ENCODE measurements at regions not wholly inside any gene's neighbourhood (a gene's known extent, or its start where the extent isn't known, plus 50 kb on each side); places are given as distances from the start of the nearest gene placed in this dataset.

GRCh38 chr22:19664406-19664805 lies 49.9 kb upstream of the SEPTIN5 start:
- DNase-seq (ENCODE audit: extremely low read depth, low read depth): no peak
- TF ChIP-seq, protein P1, sequence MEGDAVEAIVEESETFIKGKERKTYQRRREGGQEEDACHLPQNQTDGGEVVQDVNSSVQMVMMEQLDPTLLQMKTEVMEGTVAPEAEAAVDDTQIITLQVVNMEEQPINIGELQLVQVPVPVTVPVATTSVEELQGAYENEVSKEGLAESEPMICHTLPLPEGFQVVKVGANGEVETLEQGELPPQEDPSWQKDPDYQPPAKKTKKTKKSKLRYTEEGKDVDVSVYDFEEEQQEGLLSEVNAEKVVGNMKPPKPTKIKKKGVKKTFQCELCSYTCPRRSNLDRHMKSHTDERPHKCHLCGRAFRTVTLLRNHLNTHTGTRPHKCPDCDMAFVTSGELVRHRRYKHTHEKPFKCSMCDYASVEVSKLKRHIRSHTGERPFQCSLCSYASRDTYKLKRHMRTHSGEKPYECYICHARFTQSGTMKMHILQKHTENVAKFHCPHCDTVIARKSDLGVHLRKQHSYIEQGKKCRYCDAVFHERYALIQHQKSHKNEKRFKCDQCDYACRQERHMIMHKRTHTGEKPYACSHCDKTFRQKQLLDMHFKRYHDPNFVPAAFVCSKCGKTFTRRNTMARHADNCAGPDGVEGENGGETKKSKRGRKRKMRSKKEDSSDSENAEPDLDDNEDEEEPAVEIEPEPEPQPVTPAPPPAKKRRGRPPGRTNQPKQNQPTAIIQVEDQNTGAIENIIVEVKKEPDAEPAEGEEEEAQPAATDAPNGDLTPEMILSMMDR (IDR thresholded peaks at IDR 0.05; ENCODE audit: low read depth, low read length, missing control alignments): no peak
- no peak overlapping the region for H3K4me3 ChIP-seq (replicated peaks; ENCODE audit: low read depth, low read length)
